Stimulated activated CD4-positive, alpha-beta T cell treated with anti-CD3 and anti-CD28 coated beads, Interleukin-1b, Interleukin-23, amount 100 ng/mL, for 48 hours (primary cell): ENCODE measurements at regions not wholly inside any gene's neighbourhood (a gene's known extent, or its start where the extent isn't known, plus 50 kb on each side); places are given as distances from the start of the nearest gene placed in this dataset.

Source experiments
- DNase-seq: peaks from one replicate; pipeline ENCODE4 v3.0.0-alpha.2; 2020

GRCh38 chr10:25661632-25662031 lies 272.4 kb upstream of the MYO3A start:
- no peak for DNase-seq

- DNase-seq: no peak
Observed at GRCh38 chr10:25666276-25666675, 267.8 kb upstream of the MYO3A start.

GRCh38 chr10:25675204-25675603 lies 258.8 kb upstream of the MYO3A start:
- DNase-seq: no peak

GRCh38 chr10:25675615-25676014 lies 258.4 kb upstream of the MYO3A start:
- no peak for DNase-seq

GRCh38 chr10:25678220-25678619 lies 255.8 kb upstream of the MYO3A start:
- DNase-seq: no peak

GRCh38 chr10:25678666-25679065 lies 255.4 kb upstream of the MYO3A start:
- no peak for DNase-seq

GRCh38 chr10:25682203-25682851 lies 251.7 kb upstream of the MYO3A start:
- no peak for DNase-seq

- DNase-seq: no peak
Observed at GRCh38 chr10:25683344-25683743, 250.7 kb upstream of the MYO3A start.

GRCh38 chr10:25687521-25687920 lies 246.5 kb upstream of the MYO3A start:
- no peak for DNase-seq

- no peak for DNase-seq
Observed at GRCh38 chr10:25689346-25690100, 244.5 kb upstream of the MYO3A start.

- no peak for DNase-seq
Observed at GRCh38 chr10:25692761-25693160, 241.3 kb upstream of the MYO3A start.

GRCh38 chr10:25694206-25694933 lies 239.7 kb upstream of the MYO3A start:
- no peak for DNase-seq

GRCh38 chr10:25694971-25695370 lies 239.1 kb upstream of the MYO3A start:
- DNase-seq: no peak

GRCh38 chr10:25695586-25695985 lies 238.4 kb upstream of the MYO3A start:
- DNase-seq: no peak

- DNase-seq: no peak
Observed at GRCh38 chr10:25696013-25696708, 237.9 kb upstream of the MYO3A start.

GRCh38 chr10:25697412-25697811 lies 236.6 kb upstream of the MYO3A start:
- no peak for DNase-seq

GRCh38 chr10:25698638-25699037 lies 235.4 kb upstream of the MYO3A start:
- DNase-seq: no peak

- no peak for DNase-seq
Observed at GRCh38 chr10:25699631-25700030, 234.4 kb upstream of the MYO3A start.

GRCh38 chr10:25701652-25702051 lies 232.4 kb upstream of the MYO3A start:
- no peak for DNase-seq

GRCh38 chr10:25704622-25705021 lies 229.4 kb upstream of the MYO3A start:
- DNase-seq: no peak

- no peak for DNase-seq
Observed at GRCh38 chr10:25707572-25707971, 226.5 kb upstream of the MYO3A start.

GRCh38 chr10:25707976-25708671 lies 225.9 kb upstream of the MYO3A start:
- no peak for DNase-seq

- DNase-seq: no peak
Observed at GRCh38 chr10:25713894-25714240, 220.2 kb upstream of the MYO3A start.
